ENCODE measurements at regions not wholly inside any gene's neighbourhood (a gene's known extent, or its start where the extent isn't known, plus 50 kb on each side); places are given as distances from the start of the nearest gene placed in this dataset.

DNA sequence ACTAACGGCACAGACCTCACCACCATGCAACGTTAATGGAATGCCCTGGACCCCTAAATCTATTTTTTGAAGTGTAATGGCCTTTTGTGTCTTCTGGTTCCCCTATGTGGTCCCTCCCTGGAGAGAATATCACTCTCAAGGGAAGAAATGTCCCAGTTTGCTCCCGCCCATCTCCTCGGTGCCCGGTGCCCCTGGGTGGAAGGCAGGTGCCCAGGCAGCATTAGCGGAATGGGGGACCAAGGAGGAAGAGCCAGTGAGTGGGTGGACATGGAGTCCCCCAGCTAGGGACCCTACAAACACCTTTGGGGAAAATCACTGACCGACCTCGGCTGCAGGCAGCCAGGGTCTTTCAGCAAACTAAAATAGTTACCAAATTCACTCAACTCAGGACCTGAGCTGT lies 212.1 kb upstream of the RTL1 start:
- no peak for DNase-seq (ENCODE audit: extremely low read depth, low read depth)
- TF ChIP-seq, protein P1, sequence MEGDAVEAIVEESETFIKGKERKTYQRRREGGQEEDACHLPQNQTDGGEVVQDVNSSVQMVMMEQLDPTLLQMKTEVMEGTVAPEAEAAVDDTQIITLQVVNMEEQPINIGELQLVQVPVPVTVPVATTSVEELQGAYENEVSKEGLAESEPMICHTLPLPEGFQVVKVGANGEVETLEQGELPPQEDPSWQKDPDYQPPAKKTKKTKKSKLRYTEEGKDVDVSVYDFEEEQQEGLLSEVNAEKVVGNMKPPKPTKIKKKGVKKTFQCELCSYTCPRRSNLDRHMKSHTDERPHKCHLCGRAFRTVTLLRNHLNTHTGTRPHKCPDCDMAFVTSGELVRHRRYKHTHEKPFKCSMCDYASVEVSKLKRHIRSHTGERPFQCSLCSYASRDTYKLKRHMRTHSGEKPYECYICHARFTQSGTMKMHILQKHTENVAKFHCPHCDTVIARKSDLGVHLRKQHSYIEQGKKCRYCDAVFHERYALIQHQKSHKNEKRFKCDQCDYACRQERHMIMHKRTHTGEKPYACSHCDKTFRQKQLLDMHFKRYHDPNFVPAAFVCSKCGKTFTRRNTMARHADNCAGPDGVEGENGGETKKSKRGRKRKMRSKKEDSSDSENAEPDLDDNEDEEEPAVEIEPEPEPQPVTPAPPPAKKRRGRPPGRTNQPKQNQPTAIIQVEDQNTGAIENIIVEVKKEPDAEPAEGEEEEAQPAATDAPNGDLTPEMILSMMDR (IDR thresholded peaks at IDR 0.05; ENCODE audit: low read depth, low read length) = no peak

DNA sequence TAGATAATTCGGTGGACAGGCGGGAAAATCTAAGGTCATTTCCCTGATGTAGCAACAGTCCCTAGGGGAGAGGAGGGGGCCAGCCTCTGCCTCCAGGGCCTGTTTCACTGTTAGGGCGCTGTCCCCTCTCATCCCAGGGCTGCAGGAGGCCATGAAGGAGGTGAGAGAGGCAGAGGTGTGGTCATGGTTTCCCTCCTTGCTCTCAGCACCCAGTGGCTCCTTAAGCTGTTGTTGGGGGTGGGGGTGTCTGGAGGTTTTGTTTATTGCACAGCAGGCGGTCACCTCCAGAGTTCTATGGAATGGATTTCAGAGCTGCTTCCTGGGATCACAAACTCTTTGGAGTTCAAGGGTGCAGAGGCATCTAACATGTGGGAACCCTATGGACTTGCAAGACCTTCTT lies 212.5 kb upstream of the RTL1 start:
- no peak for DNase-seq (ENCODE audit: extremely low read depth, low read depth)
- TF ChIP-seq, protein P1 (IDR thresholded peaks at IDR 0.05; ENCODE audit: low read depth, low read length) = no peak

DNA sequence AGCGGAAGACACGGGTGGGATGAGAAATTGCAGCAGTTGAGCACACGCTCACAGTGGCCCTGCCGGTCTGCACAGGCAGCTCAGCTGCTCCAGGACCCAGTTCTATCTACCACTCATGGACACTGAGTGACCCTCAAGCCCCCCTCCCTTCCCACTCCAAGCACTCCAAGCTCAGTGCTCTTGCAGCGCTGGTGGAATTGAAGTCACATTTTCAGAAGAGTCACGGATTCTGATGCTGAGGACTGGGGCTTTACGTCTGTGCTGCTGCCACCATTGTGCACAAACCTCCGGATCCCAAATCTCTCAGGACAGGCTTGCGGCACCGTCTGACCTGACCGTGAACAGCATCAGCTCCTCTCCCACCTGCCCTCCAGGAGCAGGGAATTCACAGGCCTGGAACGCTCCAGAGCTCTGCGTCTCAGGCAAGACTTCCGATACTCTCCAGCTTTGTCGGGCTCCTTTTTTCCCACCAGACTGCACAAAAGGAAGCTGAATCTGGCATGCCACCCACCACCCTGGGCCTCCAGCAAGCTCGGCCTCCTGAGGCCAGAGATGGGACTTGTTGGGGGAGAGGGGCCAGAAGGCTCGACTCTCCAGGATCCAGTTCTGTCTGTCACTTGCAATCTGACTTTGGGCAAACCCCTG lies 213.1 kb upstream of the RTL1 start:
- DNase-seq (ENCODE audit: extremely low read depth, low read depth) = no peak
- TF ChIP-seq, protein P1 (IDR thresholded peaks at IDR 0.05; ENCODE audit: low read depth, low read length) = no peak

DNA sequence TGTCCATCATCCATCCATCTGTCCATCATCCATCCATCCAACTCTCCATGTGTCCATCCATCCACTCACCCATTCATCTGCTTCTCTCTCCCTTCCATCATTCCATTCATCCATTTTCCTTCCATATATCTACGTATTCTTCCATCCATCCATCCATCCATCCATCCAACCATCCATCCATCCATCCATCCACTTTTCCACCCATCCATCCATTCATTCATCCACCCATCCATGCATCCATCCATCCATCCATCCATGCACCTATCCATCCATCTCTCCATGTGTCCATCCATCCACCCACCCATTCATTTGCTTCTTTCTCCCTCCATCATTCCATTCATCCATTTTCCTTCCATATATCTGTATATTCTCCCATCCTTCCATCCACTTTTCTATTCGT lies 214.0 kb upstream of the RTL1 start:
- TF ChIP-seq, protein P1 (IDR thresholded peaks at IDR 0.05; ENCODE audit: low read depth, low read length) = no peak
- no peak for DNase-seq (ENCODE audit: extremely low read depth, low read depth)

DNA sequence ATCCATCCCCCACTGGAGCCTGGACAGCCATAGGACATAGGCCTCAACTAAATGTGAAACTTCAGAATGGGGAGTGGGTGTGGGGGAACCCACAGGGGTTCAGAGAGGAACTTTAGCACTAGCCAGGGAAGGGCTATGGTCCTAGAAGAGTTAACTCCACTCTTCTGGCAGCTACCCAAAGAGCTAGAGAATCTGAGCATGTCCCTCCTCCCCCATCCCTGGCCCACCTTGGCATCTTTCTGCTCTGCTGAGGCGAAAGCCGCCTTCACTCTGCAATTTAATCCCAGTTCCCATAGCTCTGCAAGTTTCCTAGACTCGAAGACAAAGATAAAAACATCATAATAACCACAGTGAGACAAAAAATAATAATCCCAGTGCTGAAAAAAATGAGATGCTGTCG lies 214.7 kb upstream of the RTL1 start:
- DNase-seq (ENCODE audit: extremely low read depth, low read depth) = no peak
- TF ChIP-seq, protein P1 (IDR thresholded peaks at IDR 0.05; ENCODE audit: low read depth, low read length) = no peak

DNA sequence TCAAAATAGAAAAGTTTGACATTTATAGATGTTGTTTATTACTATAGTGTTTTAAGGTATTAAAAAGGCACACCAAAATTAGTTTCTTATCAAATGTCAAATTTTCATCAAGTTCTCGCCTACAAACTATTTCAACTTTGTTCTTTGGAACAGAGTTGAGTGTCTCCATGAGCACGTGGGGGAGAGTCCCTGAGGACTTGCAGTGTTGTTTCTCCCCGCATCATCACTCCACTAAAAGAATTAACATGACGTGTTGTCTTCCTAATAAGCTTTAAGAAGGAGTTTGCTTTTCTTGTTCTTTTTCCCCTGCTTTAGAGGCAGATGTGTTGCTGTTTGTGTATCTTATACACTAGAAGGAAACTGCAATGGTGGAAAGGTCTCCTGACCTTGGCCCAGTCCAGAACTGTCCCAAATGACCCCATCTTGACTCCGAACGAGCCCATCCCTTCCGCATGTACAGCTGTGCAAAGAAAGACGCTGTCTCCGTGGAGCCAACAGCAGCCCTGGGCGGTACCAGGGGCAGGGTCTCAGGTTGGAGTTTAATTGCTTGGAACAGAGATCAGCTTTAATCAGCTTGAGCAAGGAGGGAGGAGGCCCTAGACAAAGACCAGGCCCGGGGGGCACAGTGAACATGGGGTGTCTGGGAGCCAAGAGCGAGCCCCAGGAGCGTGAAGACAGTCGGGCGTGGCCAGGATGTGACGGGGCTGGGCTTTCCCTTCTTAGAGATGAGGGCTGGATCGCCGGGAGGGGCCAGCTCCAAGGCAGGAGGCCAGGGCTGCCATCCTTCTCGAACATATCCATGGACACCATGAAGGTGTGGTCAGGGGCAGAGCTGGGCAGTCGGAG lies 215.4 kb upstream of the RTL1 start:
- DNase-seq (ENCODE audit: extremely low read depth, low read depth) = no peak
- TF ChIP-seq, protein P1 (IDR thresholded peaks at IDR 0.05; ENCODE audit: low read depth, low read length) = no peak

DNA sequence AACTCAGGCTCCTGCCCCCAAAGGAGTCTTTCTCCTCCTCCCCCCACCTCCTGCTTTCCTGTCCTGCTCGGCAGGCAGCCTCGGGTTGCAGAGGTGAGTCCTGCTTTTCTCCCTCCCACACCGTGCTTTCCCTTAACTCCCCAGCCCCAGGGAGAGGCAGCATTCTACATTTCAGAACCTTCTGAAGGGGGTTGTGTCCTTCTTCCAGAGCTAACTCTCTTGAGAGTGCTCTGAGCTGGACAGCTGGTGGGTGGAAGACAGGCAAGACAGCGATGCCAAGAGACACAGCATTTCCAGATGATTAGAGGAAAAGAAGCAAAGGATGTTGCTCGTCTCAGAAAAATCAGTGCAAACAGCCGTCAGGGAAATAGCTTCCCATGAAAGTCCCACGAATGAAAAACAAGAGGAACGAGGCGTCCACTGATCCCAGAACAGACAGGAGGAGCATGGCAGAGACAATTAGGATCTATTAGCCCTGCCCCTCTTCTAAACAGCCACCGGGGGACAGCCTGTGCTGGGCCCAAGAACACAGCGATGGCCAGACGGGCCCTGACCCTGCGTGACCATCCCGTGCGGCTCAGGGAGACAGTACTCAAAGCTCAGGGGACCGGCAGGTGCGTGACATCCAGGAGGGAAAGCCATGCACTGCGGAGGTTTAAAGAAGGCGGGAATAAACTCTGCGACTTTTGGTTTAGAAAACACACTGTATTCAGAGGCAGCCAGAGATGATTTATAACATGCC lies 216.5 kb upstream of the RTL1 start:
- no peak for DNase-seq (ENCODE audit: extremely low read depth, low read depth)
- TF ChIP-seq, protein P1 (IDR thresholded peaks at IDR 0.05; ENCODE audit: low read depth, low read length) = no peak

All from AG09319 (cell line).